Suppressor macrophage (primary cell): ENCODE measurements at regions not wholly inside any gene's neighbourhood (a gene's known extent, or its start where the extent isn't known, plus 50 kb on each side); places are given as distances from the start of the nearest gene placed in this dataset.
"Not testable (repeated sequence)": the region's sequence is repeated elsewhere in the genome, so short reads cannot be mapped to it uniquely, and the experiment has no call there.

Experiments
- DNase-seq, 4 experiments: peaks; one replicate each; pipeline ENCODE4 v3.0.0-alpha.2; 2020 to 2022

DNA sequence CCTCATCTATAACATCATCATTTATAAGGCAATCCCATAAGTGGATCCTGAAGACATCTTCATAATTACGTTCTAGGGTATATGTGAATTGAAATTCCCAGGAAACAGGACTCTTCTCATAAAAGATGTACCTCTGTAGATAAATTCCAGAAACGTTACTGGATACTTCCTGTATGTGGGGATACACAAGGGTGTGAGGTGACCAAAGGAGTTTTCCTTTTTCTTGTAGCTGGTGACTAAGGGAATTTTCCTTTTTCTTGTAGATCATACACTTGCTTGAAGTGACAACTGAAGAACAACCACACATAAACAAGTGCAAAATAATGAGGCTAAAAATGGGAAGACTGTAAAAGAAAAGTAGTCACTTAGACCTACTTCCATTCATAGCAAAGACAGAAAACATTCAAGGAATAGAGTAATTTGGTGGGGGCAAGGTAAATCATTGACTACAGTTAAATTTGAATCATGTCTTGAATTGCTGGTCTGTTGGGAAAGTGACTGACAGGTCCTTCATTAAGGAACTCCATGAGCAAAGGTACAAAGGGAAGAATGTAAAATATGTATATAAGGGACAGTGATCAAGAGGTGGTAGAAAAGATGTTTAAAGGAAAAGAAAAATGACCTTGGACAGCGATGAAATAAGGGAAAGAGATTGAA is 53.2 kb upstream of the UBE2E3 start:
- DNase-seq, result no peak

DNA sequence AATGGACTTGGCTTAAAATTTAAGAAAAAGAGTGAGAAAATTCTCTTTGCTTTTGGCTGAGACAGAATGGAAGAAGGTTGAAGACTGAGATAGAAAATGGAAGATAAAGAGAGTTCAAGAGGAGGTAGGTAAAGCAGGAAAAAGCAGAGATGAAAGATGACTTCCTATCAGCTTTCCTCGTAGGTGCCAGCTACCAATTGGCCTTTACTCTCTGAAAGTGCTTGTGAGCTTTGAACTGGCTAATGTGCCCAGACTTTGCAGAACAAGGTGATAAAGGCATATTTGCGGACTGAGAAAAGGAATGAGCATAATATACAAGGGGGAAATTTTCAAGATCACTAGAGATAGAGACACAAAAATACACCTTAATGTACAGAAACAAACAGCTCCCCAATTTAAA is 54.7 kb upstream of the UBE2E3 start:
- DNase-seq, result no peak

DNA sequence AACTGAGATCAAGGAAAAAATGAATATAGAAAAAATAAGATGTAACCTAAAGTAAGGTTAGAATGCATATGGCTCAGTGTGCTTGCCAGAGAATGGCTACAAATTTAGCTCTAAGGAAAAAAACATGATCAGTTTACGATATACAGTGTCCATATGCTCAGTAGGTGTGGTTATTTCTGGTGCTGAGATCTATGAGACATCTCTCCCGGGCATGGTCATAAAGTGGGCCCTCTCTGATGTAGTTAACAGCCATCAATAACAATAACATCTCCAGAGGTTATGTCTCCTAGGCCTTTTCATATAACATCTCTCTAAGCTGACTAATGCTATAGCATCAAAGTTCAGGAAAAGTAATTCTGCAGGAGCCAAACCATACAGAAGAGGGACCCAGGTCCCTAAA is 56.3 kb upstream of the UBE2E3 start:
- DNase-seq, result no peak

DNA sequence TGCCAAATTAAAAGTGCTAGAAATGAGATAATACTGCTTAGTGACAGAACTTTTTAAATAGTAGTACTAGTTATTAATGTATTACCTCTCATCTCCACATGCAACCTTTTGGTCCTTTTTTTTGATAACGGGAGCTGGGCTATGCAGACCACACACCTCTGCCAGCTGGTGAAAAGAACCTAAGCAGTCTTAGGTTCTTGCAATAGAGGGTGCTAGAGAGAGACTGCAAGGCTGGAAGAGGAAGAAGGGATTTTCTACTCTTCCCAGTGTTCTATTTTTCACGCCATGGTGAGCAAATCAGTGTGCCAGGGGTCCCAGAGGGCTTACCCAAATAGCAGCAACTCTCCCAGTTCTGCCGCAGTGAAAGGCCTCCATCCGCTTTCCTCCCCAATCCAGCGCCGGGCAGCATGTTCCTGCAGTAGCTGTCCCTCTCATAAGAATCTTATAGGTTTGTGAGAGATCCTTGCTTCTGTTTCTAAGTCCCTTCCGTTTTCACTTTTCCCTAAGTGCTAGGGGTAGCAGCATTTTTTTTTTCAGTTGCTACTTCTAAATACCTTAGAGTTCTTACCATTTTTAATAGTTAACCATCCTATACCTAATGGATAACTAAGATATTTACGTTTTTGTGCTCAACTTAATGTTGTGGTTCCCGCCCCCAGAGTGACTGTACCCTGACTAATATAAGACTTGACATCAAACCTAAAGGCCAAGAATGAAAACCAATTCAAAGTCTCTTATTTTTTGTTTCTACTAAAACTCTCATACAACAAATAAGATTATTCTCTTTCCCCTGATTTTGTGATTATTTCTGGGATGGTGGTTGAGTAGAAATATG is 69.4 kb upstream of the UBE2E3 start:
- no peak for DNase-seq

DNA sequence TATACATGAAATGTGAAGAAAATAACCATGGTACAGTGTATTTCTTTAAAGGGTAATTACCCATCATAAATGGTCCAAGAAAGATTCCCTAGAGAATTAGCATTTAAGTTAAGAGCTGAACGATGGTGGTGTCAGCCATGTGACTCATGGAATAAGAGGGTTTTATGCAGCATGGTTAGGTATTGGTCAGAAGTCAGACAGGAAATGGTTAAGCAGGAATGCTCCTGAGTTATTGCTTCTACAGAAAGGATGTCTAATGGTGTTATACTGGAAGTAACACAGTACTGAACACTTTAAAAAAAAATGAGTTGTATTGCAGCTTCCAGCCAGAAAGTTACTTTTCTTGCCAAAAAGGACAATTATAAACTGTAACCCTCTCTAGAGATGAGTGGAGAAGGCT is 72.7 kb upstream of the UBE2E3 start:
- no peak for DNase-seq

DNA sequence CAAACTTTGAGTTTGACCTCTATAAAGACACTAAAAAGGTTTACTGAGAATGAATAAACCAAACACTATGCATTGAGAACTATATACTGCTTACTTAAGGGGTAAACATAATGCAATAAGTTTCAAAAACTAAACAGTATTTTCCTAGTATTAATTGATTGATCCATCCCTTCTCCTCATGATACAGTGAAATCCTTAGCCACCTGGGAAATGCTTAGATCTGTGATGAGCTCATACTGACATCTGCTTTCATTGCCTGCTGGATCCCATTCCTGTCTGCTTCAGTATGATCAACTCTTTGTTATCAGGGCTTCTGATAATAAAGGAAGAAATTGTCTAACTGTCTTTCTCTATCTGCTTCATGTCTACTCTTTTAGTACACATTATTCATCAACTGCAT is 74.9 kb upstream of the UBE2E3 start:
- DNase-seq, result no peak

DNA sequence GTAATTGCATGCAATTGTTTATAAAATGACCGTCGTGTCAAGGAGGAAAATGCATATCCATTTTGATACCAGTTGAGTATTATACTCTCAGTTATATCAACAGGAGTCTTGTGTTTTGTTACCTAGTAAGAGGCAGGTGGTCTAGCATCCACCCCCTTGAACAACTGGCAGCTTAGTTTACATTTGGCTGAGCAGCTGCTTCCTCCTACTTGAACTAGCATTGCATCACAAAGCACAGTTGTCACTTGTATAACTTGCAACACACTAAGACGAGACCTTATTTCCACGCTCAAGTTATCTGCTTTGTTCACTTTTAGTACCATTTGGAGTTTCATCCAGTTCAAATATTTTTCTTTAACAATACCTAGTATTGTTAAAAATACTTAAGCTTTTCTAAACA is 75.4 kb upstream of the UBE2E3 start:
- DNase-seq, result no peak

DNA sequence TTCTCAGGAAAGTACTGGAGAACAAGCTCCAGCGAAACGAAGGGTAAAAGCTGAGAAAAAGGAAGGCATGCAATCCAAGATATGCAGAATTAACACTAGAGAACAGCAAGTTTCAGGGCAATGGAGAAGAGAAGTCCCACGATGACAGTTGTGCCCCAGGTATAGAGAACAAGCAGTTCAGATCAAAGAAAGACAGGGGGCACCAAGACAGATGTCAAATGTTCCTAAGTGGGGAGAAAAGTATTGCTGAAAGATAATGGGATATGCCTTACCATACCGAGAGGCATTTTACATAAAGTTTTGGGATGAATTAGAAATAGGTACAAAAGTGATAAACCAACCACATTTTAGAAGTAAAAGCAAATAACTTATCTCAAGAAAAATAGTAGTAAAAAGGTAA is 79.1 kb upstream of the UBE2E3 start:
- no peak for DNase-seq

DNA sequence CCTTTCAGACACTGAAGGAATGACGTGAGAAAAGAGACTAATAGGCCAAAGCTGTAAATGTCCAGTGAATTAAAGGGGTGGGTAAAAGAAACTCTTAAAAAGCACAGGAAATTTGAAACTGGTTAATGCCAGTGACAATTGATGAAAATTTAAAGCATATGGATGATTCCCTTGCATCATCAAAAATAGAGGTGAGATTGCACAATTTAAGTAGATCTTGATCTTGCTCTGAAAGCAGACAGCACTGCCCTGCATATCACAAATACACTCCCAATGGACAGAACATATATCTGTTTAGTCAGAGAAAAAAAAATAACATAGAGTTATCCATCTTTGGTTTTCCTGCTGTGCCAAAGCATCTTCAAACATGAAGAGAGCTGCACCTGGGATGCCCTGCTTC is 86.7 kb upstream of the UBE2E3 start:
- DNase-seq, result no peak

DNA sequence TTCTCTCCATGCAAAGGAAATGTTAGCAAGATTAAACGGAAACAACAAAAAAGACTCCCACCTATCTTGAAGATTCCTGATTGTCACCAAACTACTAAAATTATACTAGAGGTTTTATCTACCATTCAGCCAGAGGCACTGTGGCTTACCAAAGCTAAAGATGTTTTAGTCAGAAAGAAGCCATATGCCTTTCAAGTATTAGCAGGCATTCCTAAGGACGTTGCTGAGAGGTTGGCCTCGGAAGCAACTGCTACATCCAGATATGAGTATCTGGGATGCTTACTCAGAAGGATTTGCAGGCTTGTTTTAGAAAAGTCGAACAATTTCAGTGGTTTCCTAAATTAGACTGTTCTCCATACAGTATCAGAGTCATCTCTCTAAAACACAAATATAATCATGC is 88.3 kb upstream of the UBE2E3 start:
- no peak for DNase-seq

DNA sequence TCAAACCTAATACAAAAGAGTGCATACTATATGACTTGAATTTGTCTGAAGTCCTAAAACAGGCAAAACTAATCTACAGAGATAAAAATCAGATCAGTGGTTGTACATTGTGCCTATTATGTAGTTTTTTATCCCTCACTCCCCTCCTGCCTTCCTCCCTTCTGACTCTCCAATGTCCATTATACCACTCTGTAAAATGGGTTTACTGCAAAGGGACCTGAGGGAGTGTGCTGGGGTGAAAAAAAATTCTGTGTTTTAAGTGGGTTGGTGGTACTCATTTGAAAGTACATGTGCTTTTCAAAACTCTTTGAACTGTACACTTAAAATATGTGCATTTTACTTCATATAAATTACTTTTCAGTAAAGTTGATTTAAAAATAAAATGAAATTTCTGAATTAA is 89.0 kb upstream of the UBE2E3 start:
- DNase-seq, result no peak

DNA sequence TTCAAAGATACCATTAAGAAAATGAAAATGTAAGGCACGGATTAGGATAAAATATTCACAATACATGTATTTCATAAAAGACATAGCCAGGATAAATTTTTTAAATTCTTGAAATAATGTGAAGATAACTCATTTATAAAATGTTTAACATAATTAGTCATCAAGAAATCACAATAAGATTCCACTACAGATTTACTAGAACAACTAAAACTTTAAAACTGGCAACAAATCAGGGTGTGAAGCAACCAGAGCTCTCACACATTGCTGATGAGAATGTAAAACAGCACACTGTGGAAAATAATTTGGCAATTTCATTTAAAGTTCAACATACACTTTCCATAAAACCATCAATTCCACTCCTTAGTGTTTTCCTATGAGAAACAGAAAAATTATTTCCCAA is 89.6 kb upstream of the UBE2E3 start:
- no peak for DNase-seq

DNA sequence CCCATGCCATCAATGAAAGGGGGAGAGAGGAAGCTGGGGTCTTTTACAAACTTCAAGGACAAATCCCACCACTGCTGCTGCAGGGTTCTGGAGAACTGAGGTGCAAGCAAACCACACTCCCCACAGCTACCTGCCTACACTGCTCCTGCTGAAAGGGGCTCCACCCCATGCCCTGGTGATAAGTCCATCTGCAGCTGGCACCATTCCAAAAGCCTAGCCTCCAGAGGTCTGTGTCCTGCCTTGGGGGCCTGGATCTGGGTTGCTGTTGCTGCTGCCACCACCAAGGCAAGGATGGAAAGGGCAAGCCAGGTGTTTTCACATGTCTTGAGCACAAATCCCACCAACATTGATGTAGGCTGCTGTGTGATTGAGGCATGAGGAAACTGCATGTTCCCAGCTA is 97.4 kb upstream of the UBE2E3 start:
- DNase-seq, result no peak

DNA sequence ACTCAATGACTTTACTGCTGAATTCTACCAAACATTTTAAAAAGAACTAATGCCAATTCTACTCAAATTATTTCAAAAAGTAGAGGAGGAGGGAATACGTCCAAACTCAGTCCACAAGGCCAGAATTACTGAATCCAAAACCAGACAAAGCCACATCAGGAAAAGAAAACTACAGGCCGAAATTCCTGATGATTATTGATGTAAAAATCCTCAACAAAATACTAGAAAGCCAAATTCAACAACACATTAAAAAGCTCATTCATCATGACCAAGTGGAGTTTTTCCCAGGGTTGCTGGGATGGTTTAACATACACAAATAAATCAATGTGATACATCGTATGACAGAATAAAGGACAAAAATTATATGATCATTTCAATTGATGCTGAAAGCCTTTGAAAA is 103.9 kb upstream of the UBE2E3 start:
- no peak for DNase-seq

DNA sequence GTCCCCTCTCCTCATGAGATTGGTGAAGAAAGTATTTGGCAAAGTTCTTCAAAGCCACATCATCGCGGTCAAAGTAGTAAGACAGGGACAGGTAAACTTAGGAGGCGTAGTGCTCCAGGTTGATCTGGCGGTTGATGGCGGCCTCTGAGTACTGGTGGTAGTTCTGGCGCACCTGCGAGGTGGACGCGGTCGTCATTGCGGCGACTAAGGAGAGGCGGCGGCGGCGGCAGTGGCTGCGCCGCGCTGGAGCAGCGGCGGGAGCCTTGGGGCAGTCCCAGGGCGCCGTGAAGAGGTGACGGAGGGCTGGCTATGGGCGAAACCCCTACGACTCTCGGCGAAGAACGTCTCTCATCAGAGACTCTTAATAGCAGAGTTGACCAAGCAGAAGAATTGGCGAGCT is 107.2 kb upstream of the UBE2E3 start:
- no peak for DNase-seq

DNA sequence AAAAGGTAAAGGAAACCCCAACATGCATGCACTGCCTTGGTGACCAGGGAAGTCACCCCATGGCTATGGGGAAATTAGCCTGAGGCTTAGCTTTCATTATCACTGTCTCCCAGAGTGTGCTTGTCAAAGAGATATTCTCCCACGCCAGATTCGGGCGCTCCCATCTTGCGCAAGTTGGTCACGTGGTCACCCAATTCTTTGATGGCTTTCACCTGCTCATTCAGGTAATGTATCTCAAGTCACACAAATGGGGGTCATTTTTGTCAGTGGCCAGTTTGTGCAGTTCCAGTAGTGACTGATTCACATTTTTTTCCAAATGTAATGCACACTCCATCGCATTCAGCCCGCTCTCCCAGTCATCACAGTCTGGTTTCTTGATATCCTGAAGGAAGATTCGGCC is 107.6 kb upstream of the UBE2E3 start:
- DNase-seq, result not testable (repeated sequence)

DNA sequence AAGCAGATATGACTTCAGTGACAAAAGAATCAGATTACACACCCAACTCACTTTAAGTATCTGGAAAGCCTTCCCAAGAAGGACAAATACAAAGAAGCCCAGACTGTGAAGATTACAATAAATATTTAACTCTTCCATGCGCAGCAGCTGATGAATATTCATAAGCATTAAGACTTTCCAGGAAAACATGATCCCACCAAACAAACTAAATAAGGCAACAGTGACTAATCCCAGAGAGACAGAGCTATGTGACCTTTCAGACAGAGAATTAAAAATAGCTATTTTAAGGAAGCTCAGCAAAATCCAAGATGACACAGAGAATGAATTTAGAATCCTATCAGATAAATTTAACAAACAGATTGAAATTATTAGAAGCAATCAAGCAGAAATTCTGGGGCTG is 108.2 kb upstream of the UBE2E3 start:
- no peak for DNase-seq

DNA sequence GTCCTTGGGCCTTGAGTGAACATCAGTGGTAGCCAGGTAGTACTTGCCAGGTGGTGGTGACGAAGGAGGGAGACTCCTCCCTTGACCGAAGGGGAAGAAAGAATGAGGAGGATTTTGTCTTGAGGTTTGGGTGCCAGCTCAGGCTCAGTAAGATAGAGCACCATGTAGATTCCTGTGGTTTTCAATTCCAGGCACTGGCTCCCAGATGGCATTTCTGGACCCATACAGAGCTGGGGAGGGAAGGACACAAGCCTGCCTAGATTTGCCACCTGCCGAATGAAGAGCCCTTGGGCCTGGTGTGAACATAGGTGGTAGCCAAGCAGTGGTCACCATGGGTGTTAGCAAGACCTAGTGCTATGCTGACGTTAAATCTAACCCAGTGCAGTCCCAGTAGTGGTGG is 108.8 kb upstream of the UBE2E3 start:
- no peak for DNase-seq

DNA sequence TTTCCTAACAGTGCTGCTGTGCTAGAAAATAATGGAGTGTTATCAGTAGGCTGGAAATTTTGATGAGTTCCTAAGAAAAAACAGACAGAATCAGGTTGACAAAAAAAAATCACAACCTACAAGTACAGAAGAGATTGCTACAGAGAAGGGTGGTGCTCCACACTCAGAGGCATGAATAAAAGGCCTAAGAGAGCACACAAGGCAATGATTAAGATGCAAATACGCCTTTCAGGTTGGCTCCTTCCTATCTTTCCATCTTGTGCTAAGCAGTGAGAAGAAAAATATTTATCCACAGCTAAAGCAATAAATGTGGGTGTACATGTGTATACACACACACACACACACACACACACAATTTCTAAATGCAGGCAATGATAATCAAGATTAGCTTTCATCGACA is 130.6 kb upstream of the UBE2E3 start:
- no peak for DNase-seq

DNA sequence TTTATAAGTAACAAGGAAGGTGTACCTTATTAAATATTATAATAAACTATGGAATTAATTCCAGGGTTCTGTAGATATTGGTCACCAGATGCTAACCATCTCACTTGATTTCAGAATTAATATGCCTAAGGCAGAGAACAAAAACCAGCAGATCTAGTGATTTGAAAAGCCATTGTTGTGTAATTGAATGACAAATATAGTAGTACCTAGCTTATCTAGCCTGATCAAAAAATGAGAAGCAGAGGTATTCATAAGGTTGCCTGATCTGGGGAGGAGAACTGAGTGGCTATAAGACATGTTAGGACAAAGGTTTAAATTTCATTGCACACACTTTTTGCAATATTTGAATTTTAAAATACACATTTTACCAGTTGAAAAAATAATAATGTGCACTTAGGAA is 132.0 kb upstream of the UBE2E3 start:
- DNase-seq, result no peak

DNA sequence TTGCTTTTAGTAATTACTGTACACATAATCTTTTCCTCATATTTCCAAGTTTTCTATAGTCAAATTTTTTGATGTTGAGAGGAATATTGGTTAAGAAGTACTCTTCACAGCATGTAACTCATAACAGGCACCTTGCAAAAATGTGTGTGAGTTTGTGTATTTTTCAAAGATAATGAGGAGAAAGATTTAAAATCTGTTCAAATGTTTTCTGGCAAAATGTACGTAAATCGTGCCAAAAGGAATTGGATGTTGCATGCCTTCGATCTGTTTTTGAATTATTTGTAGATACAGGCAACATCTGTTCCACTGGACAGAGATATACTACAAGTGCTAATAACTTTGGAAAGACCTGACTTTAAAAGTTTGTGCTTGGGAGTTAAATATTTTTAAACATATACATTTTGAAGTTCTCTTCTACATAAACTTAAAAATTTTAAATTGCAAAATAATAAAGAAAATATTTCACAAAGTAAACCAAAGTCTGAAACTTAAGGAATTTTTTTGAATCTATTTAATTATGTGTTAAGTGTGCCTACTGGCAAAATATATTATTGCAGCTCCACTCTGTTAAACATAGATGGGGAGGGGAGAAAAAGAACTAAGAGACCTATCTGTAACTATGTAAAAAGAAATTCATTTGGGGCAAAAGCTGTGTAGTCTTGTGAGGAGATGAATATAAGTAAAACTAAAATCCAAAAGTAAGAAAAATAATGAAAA is 133.5 kb upstream of the UBE2E3 start:
- no peak for DNase-seq

DNA sequence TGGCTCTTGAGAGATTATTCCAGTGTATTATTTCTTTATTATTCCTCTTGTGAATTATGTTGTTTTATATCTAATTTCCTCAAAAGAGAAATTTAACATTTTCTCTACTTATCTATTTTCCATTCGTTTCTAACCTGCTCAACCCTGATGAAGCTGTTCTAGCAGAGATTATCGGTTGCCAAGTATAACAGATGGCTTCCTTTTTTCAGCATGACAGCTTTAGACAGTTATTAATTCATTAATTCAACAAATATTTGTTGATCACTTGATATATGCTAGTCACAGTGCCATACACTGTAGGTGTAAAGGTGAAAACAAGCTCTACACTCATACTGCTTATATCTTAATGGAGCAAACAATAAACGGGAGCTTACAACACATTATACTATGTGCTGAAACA is 137.9 kb upstream of the UBE2E3 start:
- DNase-seq, result no peak

DNA sequence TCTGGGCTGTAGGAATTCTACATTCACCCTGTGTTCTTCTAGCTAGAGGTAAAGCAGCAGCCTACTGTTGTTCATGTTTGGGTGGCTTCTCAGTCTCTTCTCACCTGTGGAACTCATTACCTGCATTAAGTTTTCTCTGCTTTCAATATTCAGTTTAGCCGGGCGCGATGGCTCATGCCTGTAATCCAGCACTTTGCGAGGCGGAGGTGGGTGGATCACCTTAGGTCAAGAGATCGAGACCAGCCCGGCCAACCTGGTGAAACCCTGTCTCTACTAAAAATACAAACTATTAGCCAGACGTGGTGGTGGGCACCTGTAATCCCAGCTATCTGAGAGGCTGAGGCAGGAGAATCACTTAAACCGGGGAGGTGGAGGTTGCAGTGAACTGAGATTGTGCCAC is 139.8 kb upstream of the UBE2E3 start:
- DNase-seq, result no peak

DNA sequence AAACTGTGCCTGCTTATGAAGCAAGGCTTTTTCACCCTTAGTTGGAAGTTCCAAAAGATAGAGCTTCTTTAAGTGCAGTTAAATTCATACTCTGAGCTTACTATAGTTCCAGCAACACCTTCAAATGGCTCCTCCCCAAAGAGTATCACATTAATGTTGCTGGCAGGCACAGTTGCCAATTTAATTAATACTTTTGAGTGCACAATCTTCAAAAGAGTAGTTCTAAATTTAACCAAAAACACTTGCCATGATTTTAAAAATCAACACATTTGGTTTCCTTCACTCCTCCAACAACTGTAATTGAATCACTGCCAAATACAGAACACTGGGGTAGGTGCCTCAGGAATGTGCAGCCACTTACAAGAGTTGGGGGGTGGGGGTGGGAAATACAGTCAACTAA is 150.6 kb upstream of the UBE2E3 start:
- DNase-seq, result no peak
